Breast epithelium (tissue), 3 donors: ENCODE measurements at regions not wholly inside any gene's neighbourhood (a gene's known extent, or its start where the extent isn't known, plus 50 kb on each side); places are given as distances from the start of the nearest gene placed in this dataset.

Experiments
- CTCF ChIP-seq, 3 donors: fragments of 450-650 bp; IDR thresholded peaks; one replicate each; pipeline ENCODE4 v1.5.1; 2016 to 2017; ENCODE audit warnings: antibody characterized with exemption in 3 of 3, mild to moderate bottlenecking in 3 of 3, moderate library complexity in 3 of 3
- POLR2A ChIP-seq: fragments of 450-650 bp; IDR thresholded peaks from one replicate; pipeline ENCODE4 v1.6.1; 2016; ENCODE audit warnings: antibody characterized with exemption, mild to moderate bottlenecking, moderate library complexity

- TF ChIP-seq CTCF (IDR thresholded peaks at IDR 0.05): no peak
- no peak for TF ChIP-seq POLR2A
These were observed 352.6 kb downstream of the ADRA2A start for GRCh38 chr10:111429288-111430028.
